NOMO-1 treated with DMSO at 0.1 percent for 48 hours (cell line): ENCODE measurements at regions not wholly inside any gene's neighbourhood (a gene's known extent, or its start where the extent isn't known, plus 50 kb on each side); places are given as distances from the start of the nearest gene placed in this dataset.
A peak's percentile ranks its signal among the peaks of the same experiment; 100 is the strongest.
"Not testable (repeated sequence)": the region's sequence is repeated elsewhere in the genome, so short reads cannot be mapped to it uniquely, and the experiment has no call there.

Experiments used
- DNase-seq: peaks from one replicate; lab custom pipeline; 2025; ENCODE audit not compliant: unreplicated experiment; lab: John Stamatoyannopoulos, UW

DNA sequence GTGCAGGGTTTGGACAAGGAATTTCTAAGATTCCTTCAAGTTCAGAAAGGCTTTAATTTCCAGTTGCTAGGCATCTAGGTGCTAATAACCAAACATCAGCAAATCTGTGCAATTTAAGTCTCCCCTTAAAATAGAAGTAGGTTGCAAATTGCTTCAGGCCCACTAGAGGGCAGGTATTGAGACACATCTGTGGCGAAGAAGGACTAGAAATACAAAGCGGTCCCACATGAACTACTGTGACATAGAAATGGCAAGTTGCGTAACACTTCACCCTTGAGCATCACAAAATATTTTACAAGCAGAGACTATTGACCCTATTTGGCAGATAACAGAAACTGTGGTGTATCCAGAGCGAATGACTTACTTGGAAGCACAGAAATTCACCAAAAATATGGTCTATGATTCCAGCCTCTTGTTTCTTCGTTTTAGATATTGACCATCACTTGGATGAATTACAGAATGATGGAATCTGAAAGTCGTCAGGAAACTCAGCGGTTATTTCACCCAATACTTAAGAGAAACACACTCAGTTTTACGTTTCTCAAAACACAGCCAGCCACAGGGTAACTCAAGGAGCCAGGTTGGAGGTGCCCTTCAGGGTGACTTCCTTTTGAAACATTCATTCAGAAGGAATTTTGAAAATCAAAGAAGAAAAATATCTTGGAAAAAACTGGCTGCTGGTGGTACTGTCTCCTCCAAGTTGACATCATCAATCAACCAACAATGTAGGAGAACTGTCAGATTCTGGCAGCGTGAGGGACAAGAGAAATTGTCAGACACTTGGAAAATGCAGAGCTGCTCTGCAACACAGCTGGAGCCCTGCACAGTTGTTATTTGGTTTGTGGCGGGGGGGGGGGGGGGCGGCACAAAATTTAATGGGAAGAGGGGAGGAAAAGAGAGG, 256.3 kb upstream of the MINDY3 start:
- DNase-seq = peak; percentile 23

DNA sequence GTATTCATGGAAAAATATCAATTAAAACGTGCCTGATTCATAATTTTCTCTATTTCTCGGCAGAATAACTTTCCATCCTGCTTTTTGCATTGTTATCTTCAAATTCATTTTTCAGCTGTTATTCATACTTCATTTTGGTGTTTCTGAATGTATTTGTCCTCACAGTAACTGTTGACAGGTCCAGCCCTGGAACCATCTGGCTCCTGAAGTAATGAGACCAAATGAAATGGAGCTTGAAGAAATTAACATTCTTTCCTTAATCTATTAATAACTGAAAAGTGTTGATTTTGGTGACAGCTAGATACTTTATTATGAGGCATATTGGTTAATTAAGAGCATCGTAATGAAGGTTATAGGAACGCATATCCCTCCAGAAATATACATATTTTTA, 257.0 kb upstream of the MINDY3 start:
- DNase-seq = no peak

DNA sequence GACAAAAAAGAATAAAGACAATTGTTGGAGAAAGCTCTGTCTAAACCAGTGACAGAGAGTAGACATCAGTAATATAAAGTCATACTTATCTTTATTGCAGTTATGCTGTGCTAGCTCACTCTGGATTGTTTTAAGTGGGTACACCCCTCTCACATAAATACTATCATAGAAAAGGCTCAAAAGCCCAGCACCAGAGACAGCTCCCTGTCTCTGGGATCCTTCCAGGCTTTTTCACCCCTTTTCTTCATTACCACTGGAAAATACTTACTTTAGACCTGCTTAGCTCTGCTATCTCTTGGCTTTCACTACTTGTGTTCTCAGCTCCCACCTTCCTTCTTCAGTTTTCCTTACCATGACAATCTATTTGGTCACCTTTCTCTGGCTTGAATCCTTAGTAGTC, 259.1 kb upstream of the MINDY3 start:
- DNase-seq = no peak

DNA sequence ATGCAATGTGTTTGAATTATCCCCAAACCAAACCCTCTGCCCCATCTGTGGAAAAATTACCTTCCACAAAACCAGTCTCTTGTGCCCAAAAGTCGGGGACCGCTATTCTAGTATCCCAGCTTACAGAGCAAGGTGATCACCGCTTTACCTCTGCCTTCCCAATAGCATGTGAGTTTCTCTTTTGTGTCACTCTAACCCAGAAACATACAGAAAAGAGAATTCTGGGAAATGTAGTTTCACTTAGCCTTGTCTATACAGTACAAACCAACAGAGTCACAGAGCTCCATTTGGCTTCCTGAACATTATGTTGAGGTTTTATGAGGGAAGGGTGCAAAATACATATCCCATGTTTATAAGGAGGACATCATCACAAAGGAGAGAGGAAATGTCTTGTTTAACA, 260.3 kb upstream of the MINDY3 start:
- no peak for DNase-seq

DNA sequence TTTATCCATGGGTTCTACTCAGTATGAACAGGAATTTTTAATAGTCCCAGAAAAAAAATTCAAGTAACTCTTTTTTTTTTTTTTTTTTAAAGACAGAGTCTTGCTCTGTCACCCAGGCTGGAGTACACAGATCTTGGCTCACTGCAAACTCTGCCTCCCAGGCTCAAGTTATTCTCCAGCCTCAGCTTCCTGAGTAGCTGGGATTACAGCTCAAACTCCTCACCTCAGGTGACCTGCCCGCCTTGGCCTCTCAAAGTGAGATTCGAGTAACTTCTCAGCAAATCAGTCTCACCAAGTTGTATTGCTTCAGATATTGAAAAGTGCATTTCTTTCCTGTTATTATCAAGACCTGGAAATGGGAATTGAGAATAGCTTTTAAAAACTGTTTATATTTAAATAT, 281.2 kb upstream of the MINDY3 start:
- no peak for DNase-seq

DNA sequence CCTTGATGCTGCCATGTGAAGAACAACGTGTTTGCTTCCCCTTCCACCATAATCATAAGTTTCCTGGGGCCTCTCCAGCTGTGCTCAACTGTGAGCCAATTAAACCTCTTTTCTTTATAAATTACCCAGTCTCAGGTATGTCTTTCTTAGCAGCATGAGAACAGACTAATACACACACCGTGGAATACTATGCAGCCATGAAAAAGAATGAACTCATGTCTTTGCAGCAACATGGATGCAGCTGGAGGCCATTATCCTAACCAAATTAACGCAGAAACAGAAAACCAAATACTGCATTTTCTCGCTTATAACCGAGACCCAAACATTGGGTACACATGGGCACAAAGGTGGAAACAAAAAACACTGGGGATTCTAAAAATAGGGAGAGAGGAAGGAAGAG, 286.7 kb upstream of the MINDY3 start:
- DNase-seq = no peak

DNA sequence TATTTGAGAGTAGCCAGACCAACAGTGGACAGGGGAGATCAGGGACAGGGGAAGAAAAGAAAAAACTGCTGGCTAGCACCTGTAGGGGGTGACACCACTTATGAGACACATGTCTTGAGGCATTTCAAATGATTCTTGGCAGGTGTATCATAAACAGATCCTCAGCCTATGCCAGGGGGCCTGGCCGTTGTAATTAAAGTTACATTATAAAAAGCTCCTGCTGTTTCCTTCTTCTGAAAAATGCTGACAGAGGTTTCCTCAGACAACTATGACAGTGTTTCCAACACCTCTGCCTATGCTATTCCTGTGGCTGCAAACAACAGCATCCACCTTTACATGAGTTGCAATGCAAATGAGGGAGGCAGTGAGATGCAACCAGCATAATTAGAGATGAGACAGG, 281.0 kb upstream of the PTER start:
- DNase-seq = no peak

DNA sequence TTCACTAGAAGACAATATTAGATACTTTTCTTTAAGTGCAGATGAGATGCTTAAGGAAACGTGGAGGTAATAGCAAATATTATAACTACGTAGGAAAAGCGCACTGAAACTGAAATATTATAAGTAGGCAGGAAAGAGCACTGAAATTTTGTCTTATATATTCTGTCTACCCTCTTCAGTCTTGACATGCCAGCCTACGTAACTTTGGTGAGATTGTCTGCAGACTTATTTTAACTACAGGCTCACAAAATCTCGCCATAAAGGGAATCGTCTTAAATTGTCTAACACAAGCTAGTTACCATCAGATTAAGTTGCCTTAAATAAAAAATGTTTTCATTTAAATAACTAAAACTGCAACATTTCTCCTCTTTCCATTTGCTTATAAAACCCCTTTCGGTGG, 280.1 kb upstream of the PTER start:
- DNase-seq = no peak

DNA sequence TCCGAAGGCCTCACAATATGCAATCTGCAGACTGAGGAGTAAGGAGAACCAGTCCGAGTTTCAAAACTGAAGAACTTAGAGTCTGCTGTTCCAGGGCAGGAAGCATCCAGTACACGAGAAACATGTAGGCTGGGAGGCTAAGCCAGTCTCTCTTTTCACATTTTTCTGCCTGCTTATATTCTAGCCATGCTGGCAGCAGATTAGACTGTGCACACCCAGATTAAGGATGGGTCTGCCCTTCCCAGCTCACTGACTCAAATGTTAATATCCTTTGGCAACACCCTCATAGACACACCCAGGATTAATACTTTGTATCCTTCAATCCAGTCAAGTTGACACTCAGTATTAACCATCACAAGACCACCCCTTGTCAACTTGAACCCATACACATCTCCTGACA, 271.7 kb upstream of the PTER start:
- DNase-seq = not testable (repeated sequence)

DNA sequence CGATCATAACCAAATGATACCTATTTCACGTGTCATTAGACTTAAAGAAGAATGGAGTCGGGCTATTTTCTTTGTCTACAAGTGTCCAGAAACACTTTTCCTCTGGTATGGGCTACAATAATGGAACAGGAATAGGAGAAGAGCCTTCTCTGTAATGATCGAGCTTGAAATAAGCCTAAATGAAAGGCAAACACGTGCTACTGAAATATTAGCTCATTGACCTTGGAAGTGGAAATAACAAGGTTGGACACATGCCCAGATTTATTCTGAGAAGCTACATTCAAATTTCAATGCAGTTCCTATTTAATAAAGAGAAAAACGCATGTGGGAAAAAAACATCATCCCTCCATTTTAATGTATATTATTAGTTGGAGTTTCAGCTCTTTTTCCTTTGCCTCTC, 254.7 kb upstream of the PTER start:
- no peak for DNase-seq

DNA sequence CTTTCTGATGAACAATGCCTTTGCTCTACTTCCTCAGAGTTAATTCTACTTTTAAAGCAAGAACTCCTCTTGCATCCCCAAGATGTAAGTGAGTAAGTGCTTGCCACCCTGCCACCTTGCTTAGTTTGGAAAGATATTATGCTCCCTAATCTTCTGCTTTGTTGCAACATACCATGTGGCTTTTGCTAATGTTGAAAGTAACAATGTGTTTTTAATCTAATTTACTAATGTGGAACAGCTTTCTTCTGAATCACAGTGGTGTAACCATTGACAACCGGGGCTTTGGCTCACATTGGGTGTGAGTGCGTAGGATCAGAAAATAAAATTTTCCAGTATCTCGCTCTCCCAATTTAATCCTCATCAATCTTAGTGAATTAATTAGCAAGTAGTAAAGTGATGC, 254.1 kb upstream of the PTER start:
- DNase-seq = no peak

DNA sequence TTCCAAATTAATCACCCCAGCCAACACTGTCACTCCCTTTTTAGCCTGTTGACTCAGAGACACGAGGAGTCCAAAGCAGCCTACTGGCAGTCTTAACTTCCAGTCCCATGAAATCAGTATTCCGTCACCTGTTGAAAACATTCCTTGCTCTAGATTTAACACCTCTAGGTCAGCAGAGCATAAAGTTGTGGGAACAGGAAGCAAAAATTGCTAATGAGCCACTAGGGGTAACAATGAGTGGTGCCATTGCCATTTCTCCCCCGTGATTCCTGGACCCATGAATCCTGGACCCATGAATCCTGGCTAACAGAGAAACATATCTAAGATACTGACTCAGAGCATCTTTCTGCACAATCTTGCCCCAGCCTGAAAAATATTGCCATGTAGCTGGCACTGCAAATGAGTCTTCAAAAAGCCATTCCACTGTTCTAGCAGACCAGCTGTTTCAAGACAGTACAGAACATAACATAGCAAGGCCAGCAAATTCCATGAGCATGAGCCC, 252.7 kb upstream of the PTER start:
- DNase-seq = no peak

DNA sequence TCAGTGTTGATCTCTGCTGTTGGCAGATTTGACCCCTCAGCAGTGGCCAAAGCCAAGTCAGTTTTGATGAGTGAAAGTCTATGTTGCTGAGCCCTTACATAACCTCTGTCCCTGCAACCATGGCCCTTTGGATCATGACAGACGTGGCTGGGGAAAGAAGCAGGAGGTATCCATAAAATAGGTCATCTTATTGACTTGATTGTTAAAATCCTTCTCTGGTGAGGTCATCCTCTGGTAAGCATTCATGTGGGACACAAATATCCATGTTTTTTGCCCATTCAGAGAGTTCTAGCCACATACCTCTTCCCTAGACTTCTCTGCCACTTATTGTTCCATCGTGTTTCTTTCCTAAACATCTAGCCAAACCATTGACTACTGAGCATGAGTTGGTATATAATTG, 251.9 kb upstream of the PTER start:
- no peak for DNase-seq

DNA sequence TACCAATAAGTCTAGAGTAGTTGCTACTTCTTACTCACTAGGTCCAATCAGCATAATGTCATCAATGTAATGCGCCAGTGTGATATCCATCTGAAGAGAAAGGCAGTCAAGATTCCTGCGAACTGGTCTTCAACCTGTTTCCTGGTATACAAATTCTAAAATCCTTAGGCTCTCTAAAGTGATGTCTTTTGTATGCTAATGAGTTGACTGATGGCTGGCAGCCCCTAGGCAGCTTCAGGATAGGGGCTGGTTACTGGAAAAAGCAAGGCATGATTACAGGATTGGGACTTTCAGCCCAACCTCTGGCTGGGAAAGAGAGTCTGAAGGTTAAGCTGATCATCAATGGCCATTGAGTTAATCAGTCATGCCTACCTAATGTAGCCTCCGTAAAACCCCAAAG, 250.2 kb upstream of the PTER start:
- DNase-seq = no peak

DNA sequence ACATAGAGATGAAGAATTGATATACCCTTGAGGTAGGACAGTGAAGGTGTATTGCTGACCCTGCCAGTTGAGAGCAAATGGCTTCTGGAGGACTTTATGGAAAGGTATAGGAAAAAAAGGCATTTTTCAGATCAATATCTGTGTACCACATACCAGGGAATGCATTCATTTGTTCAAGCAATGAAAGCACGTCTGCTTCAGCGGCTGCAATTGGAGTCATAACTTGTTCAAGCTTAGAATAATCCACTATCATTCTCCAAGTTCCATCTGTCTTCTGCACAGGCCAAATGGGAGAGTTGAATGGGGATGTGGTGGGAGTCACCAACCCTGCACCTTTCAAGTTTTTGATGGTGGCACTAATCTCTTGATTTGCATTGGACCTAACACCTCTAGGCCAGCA, 249.6 kb upstream of the PTER start:
- DNase-seq = no peak

DNA sequence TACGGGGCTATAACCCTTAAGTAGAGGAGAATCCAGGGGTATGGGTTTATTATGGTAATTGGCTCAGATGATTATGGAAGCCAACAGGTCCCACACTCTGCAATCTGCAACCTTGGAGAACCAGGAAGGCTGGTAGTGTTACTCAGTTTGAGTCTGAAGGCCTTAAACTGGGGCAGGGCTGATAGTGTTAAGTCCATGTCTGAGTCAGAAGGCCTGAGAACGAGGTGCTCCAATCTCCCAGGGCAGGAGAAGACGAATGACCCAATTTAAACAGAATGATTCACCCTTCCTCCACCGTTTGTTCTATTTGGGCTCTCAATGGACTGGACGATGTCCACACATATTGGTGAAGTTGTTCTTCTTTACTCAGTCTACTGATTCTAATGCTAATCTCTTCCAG, 244.5 kb upstream of the PTER start:
- no peak for DNase-seq

DNA sequence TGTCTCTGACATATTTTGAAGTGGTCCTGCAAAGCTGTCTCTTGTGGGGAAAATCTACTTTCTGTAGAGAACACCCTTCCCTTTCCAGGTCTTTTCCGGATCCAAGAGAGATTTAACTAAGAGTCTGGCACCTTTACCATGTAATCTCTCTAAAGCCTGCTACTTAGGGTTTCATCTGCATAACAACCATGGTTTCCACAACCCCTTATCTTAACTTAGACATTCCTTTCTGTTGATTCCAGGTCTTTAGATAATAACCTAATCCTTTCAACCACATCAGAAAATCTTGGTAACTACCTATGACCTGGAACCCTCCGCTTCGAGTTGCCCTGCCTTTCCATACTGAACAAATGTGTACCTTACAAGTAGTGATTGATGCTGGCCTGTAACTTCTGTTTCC, 243.6 kb upstream of the PTER start:
- no peak for DNase-seq

DNA sequence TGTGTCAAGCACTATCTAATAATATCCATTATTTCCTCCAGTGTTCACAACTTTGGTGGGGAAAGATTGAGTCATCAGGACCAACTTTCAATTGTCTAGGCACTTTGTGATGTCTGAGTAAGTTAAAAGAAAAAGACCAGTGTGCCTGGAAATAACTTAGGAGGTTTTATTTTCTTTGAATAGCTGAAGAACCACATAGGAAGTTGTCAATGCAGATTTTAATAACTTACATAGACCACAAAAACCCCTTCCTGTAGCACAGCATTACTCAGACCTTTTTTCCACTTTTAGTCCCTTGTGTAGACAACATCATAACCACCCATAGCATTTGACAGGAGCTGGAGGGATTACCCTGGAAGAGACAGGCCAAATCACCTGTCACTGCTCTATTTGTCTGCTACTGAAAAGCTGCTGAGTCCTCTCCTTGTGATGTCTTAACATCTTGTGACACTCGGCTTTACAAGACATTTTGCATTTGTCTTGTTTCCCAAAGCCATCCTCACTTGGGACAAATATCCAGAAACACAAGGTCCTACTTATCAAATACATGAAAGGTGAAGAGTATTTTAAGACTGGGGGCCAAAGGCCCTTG, 241.5 kb upstream of the PTER start:
- no peak for DNase-seq

DNA sequence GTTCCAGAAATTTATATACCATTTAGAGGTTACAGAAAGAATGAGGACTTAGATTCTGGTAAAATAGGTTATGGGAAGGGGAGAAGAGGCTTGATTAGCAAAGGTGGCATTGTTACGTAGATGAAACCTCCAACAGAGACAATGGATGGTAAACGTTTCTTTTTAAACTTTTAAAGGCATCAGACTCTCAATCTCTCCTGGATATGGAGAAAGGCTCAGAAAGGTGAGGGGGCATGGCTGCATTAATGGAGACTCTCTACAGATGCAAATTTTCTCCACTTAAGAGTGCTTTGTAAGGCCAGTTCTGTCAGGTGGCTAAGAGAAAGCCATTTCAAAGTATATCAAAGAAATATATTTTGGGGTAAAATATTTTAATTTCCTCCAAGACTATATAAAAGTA, 240.9 kb upstream of the PTER start:
- no peak for DNase-seq

DNA sequence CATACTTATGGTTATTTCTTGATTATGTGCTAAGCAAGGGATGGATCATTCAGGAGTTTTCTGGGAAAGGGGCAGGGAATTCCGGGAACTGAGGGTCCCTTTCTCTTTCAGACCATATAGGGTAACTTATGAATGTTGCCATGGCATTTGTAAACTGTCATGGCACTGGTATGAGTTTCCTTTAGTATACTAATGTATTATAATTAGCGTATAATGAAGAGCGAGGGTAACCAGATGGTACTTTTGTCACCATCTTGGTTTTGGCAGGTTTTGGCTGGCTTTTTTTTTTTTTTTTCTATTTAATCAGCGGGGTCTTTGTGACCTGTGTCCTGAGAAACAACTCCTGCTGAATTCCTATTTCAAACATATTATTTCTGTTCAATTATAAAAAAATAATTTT, 237.6 kb upstream of the PTER start:
- DNase-seq = no peak

DNA sequence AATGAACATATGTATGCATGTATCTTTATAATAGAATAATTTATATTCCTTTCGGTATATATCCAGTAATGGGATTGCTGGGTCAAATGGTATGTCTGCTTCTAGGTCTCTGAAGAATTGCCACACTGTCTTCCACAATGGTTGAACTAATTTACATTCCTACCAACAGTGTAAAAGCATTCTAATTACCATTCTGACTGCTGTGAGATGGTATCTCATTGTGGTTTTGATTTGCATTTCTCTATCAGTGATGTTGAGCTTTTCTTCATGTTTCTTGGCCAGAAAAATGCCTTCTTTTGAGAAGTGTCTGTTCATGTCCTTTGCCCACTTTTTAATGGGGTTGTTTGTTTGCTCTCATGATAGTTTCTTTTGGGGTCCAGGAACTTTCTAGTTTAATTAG, 213.2 kb upstream of the PTER start:
- DNase-seq = not testable (repeated sequence)

DNA sequence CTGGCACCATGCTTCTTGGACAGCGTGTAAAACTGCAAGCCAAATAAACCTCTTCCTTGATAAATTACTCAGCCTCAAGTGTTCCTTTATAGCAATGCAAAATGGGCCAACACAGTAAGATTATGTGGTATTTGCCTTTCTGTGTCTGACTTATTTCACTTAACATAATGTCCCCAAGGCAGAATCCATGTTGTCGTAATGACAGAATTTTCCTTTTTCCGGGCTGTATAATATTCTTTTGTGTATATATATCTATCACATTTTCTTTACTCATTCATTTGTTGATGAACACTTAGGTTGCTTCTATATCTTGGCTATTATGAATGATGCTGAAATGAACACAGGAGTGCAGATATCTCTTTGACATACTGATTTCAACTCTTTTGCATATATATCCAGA, 209.1 kb upstream of the PTER start:
- no peak for DNase-seq

DNA sequence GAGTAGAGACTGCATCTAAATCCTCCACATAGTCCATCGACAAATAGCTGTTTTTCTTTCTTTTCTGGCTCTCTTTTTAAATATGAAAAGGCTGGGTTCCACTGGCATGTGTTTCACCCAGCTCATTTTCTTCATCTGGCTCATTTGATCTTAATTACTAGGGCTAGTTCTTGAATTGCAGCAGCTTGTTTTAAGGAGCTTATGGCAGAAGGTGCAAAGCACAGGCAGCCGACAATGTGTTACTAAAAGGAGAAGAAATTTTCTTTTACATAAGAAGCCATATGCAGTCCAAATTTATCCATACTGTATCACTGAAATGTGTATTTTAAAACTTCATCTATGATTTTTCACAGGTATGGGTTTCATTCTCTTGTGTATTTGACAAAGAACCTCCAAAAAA, 205.6 kb upstream of the PTER start:
- no peak for DNase-seq
